ENCODE measurements at regions not wholly inside any gene's neighbourhood (a gene's known extent, or its start where the extent isn't known, plus 50 kb on each side); places are given as distances from the start of the nearest gene placed in this dataset.
"Not testable (repeated sequence)": the region's sequence is repeated elsewhere in the genome, so short reads cannot be mapped to it uniquely, and the experiment has no call there.

DNA sequence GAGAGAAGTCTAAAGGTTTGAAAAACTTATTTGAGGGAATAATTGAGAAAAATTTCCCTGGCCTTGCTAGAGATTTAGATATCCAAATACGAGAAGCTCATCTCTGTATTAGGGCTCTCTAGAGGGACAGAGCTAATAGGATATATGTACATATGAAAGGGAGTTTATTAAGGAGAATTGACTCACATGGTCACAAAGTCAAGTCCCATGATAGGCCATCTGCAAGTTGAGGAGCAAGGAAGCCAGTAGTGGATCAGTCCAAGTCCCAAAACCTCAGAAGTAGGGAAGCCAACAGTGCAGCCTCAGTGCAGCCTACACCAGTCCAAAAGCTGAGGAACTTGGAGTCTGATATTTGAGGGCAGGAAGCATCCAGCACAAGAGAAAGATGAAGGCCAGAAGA, 126.7 kb downstream of the PJA2 start:
- DNase-seq: not testable (repeated sequence)

DNA sequence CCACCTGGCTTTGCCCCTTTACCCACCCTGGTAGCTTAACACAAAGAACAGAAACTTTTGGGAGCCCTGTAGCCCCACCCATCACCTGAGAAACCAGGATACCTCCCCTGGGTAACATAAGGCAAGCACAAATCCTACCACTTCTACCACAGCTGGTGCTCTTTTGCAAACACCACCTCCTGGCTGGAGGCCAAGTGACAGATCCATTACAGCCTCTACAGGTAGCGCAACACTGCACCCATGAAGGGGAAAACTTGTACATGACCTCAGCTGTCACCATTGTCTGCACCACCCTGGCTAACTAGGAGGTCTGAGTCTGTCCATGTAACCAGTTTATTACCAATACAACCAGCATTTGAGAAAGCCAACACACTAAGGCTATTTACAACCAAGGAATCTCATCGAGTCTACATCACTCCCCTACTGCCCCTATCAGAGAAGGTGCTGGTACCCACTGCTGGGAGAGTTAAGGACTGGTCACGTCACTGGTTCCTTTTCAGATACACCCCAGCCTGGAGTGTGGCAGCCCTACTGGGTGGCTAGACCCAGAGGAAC, 128.6 kb downstream of the PJA2 start:
- DNase-seq: no peak

DNA sequence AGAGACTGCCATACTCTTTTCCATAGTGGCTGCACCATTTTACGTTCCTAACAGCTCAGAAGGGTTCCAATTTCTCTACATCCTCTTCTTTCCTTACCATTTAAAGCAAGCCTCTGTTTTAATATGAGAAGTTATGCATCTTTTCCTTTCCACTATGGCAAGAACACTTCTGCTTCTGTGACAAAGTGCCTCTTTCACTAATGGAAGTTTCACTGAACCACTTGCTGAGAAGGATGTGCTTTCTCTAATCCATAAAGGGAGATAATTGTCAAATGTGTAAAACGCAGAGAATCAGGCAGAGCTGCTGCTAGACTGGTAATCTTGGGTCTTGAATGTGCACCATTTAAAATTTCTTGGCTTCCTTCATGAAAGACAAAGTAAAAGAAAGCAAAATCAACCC, 131.6 kb downstream of the PJA2 start:
- DNase-seq: no peak

DNA sequence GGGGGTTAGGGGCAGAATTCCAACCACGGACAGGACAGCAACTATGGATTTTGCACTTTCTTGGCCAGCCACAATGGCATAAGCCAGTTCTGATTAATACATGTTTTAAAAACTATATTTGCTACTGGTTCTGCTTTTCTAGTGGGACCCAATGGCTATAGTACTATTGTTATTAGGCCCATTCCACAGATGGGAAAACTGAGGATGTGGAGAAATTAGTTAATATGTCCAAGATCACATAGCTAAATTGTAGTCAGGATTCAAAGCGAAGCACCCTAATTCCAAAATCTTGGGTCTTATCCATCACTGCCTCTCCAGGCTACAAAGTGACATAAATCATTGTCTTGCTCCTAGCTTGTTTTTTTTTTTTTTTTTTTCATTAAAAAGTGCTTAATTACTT, 133.9 kb downstream of the PJA2 start:
- DNase-seq: no peak

DNA sequence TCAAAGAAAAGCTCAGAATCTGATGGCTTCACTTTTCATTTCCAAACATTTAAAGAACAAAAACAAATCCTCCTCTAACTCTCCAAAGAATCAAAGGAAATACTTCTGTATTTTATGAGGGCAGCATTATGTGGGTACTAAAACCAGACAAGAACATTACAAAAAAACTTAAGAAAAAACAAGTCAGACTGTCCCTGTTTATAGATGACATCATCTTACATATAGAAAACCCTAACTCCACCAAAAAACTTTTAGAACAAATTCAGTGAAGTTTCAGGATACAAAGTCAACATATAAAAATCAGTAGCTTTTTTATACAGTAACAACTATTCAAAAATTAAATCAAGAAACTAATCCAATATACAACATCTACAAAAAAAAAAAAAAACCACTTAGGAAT, 136.2 kb downstream of the PJA2 start:
- DNase-seq: no peak

DNA sequence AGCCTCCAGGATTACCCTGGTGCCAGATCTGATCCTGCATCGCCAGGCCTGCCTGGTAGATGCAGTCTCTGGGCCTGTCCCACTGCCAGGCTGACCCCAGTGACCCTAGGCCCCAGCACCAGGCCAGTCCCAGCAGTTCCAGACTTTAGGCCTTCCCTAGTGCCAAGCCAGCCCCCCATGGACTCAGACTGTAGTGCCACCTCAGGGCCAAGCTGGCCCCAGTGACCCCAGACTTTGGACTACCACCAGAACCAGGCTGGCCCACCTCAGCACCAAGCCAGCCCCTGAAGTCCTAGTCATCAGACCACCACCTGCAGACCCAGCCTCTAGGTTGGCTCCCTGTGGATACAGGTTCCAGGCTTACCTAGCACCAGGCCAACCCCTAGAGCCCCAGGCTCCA, 142.5 kb downstream of the PJA2 start:
- DNase-seq: no peak

DNA sequence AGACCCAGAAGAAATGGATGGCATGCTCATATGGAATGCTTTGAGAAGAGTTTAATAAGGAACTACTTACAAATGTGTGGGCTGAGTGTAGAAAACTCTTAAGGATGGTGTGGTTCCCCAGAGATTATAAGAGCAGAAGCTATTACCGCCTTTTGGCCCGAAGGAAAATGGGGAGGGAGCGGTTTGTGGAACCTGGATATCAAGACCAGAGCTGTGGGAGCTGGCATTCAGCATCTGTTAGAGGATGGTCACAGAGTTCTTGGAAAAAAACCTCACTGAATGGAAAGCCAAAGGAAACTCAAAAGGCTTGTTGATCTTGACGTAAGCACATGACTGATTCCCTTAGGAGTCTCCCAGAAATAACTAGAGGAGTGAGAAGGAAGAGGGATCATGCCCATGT, 151.0 kb downstream of the PJA2 start:
- DNase-seq: no peak

DNA sequence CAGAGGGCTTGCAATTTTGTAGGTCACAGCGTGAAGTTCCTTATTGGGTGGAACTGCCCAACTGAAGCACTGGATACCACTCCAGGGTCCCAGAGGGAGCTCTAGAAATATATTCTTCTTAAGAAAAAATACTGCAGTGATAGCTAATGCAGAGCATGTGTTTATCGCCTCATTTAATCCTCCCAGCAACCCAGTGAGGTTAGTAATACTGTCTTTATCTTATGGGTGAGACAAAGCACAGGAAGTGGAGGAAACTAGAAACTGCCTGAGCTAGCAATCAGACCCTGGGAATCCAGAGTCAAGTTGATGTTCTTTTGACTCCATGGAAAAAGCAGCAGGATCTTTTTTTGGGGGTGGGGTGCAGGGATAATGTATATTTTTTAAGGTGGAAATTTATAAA, 153.3 kb downstream of the PJA2 start:
- peak; percentile 25 for DNase-seq

DNA sequence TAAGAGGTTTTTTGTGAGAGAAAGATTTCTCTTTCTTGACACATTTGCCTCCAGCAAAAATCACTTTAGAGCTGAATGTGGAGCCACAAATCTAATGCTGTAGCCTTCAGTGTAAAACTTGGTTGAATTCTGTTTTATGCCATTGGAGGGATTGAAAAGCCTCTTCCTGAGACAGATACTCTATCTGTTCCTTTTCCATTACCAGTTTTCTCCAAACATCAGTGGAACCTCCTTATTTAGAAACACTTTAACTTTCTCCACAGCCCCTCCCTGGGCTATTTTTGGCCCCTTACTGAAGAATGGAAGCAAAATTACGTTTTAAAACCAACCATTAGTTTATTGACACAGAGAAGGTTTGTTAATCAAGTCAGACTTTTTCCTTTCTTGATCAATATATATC, 155.3 kb downstream of the PJA2 start:
- no peak for DNase-seq

DNA sequence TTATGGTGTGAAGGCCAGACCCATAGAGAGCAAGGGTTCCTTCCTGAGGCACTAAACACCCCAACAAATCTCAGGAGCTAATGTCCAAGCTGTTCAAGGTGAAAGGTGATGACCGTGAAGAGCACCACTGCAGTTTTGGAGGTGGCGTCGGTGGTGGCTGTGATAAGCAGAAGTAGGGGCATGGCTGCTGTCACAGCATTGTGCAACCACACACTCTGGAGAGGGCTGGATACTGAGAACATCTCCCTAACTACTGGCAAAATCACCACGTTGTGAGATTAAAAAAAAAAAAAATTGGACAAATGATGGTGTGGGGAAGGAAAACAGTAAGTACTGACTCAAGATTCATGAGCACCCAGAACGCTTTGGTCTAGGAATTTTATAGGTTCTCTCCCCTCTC, 156.5 kb downstream of the PJA2 start:
- DNase-seq: peak; percentile 10

DNA sequence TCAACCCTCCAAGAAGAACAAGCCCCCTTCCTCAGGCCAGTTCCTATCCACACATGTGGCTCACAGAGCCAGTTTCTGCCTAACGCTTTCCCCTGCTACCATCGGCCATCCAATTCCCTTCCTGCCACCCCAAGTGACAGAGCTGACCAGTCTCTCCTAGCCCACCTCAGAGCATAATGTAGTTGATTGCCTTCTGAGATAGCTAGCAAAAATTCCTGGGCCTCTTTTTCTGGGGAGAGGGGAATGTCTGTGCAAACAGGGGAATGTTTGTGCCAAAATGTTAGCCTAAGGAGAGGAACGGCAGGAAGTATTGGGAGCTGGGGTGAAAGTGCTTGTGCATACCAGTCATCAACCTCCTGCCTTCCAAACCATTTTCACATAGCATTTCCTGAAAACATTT, 157.0 kb downstream of the PJA2 start:
- no peak for DNase-seq

DNA sequence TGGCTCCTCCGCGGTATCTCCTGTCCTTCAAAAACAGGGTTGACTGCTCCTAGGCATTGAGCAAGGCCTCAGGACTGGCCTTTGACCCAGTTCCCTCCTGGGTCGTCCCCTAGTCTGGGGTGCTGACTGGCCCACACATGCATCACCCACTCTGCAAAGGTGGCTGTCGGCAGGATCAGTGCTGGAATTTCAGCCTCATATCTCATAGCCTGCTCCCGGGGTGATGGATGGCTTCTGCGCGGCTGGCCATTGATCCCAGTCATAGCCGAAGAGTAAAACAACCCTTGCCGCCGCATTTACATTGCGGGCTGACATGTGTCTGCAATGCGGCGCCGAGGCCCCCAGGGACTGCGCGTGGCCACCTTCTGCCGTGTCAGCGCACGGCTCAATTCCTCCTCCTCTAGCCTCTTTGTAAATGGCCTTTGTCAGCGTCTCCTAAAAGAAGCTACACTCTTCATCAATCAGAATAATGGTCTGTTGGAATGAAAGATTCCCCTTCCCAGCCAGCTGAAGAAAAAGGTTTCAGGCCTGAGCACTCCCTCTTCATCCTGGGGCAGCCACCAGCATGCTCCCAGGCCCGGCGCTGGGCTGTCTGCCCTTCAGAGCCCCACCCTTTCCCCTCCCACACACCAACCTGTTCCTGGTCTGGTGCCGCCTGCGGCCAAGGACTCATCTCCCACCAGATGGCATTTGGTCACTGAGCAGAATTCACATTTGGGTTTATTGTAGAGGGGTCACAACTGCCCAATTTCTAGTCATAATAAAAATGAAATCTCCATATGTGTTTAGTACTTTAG, 159.0 kb downstream of the PJA2 start:
- DNase-seq: no peak

DNA sequence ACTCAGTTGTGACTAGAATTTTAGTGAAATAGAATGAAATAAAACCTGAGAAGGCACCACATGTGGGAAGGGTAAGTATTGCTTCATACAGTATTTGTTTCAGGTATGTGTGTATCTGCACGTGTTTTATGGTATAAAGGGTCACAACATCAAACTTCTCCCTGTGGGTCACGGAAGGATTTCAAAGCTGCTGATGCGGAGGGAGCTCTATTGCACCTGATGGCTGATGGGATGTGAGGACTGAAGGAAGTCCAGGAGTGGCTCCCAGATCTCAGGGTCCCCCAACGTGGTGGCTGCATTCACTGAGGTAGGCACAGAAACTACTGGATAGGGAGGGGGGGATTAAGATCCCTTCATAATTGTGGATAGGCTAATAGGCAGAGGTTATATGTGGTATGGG, 159.7 kb downstream of the PJA2 start:
- no peak for DNase-seq

DNA sequence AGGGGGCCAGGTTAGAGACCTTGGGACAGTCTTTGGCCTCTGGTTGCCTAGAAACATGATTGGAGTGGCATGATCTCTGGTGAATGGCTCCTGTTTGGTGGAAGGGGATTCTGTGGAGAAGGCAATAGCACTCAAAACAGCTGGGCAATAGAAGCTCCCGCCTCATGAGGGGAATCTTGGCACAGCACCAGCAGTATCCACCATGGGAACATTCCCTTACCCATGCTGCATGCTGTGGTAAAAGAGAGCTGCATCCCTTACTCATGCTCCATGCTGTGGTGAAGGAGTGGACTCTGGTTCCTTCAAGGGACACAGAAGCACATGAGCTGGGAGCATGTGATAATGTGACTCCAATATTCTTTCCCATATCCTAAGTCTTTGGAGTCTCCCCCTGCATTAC, 160.6 kb downstream of the PJA2 start:
- no peak for DNase-seq

DNA sequence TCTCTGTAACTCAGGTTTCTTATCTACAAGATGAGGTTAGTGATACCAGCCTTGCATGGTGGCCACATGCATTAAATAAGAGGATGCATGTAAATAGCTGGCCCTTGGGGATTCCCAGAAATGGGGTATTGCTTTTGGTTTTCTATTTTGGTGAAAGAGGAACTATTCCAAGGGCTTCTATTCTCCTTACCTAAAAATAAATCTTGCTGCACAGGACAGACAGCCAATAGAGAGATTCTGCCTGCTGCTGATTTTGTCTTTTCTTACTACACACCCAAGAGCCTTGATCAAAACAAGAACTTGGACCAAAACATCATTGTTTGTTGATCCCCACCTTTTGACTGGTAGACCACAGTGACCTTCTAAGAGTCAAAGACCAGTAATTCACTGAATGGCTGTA, 161.8 kb downstream of the PJA2 start:
- DNase-seq: no peak

DNA sequence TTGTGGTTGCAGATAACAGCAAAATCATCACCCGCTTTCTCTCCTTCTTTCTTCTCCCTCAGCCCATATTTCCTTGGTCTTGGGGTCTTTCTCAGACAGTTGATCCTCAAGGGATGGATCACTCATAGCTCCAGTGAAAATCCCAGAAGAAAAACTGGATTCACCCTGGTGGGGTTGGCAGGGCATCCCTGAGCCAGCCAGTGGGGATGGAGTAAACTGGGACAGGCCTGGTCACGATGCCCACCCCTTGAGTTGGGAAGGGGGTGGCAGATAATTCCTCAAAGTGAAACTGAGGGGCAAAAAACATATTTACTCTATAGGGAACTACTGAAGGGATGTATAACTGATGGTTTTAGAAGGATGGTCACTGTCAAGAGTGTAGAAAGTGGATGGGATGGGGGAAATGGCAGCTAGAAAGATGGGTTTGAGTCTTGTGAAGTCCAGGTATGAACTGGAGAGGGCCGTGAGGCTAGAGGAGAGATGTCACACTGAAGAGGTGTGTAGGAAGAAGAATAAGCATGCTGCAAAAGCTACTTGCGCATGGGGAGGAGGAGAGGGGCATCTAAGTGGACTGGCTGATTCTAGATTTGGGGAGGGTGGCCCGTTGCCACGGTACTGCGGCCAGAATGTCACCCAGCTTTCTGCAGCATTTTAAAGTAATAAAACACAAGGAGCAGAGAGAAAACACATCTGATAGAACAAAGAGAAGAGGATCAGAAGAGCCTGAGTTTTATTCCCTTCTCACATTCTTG, 162.8 kb downstream of the PJA2 start:
- DNase-seq: no peak
